Transverse colon (tissue), 4 donors: ENCODE measurements at regions not wholly inside any gene's neighbourhood (a gene's known extent, or its start where the extent isn't known, plus 50 kb on each side); places are given as distances from the start of the nearest gene placed in this dataset.

Source experiments
- CTCF ChIP-seq, 5 experiments: fragments of 200-600 bp in 3 of 5; fragments of 450-650 bp in 2 of 5; sonication (generic) in 3 of 5; IDR thresholded peaks; 1 replicate in 2 of 5; 2 replicates in 3 of 5; pipeline ENCODE4 v1.5.1; 2016 to 2017; ENCODE audit warnings: antibody characterized with exemption in 5 of 5, inconsistent platforms in 3 of 5, mild to moderate bottlenecking in 2 of 5, moderate library complexity in 1 of 5
- EP300 ChIP-seq: sonication (generic); formaldehyde crosslinking; IDR thresholded peaks from one replicate; pipeline ENCODE4 v1.6.1; 2017; ENCODE audit warnings: antibody characterized with exemption, low read depth
- POLR2A ChIP-seq: fragments of 450-650 bp; IDR thresholded peaks from one replicate; pipeline ENCODE4 v1.6.1; 2016; ENCODE audit warnings: antibody characterized with exemption, mild to moderate bottlenecking, moderate library complexity
- POLR2AphosphoS5 ChIP-seq, 3 donors: sonication (generic); formaldehyde crosslinking; IDR thresholded peaks; one replicate each; pipeline ENCODE4 v1.6.1; 2016; ENCODE audit warnings: antibody characterized with exemption in 3 of 3

GRCh38 chr2:187215532-187216240 lies 232.4 kb downstream of the CALCRL start:
- TF ChIP-seq POLR2A (no peak), CTCF (IDR thresholded peaks at IDR 0.05) (no peak), EP300 (no peak), POLR2AphosphoS5 (IDR thresholded peaks at IDR 0.05) (no peak)
